ENCODE measurements at regions not wholly inside any gene's neighbourhood (a gene's known extent, or its start where the extent isn't known, plus 50 kb on each side); places are given as distances from the start of the nearest gene placed in this dataset.
"Not testable (repeated sequence)": the region's sequence is repeated elsewhere in the genome, so short reads cannot be mapped to it uniquely, and the experiment has no call there.

DNA sequence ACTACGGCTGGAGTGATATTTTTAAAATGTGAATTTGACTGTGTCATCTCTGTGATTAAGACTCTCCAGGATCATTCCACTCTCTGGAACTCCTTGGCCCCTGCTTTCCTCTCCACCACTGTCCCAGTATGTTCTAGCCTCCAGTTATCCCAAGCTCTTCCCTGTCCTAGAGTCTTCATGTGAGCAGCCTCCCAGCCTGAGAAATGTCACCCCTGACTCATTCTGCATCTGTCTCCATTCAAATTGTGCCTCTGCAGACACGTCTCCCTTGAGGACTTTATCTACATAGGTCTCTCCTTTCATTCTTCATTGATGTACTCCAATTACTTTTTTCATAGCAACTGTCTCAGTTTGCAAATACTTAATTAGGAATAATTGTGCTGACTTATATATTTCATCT lies 317.7 kb upstream of the ADAMTS9 start:
- DNase-seq: no peak
- H3K9me3 Mint-ChIP-seq (ENCODE audit: unreplicated experiment): no peaks in the 10 kb centered on the region
- Histone ChIP-seq H3K27me3 (replicated peaks; ENCODE audit: control insufficient read depth, insufficient read depth, low read length) (no peaks in the 10 kb centered on the region), H3K9me3 (no peaks in the 10 kb centered on the region), H3K4me3 (ENCODE audit: low read depth, low read length) (no peak overlapping the region), H3K4me1 (0 out of 2 replicates have a peak, but pooled peaks cover 6% of the 10 kb centered on the region), H3K36me3 (ENCODE audit: control insufficient read depth, insufficient read depth, low read length) (no peaks in the 10 kb centered on the region)
- H3K4me3 Mint-ChIP-seq (ENCODE audit: unreplicated experiment): no peak overlapping the region
- POLR2A ChIA-PET: no interaction called here
- intact Hi-C loops (cut with micrococcal nuclease; ENCODE audit: unreplicated experiment): no loop called here
- no peaks in the 10 kb centered on the region for H3K27me3 Mint-ChIP-seq (ENCODE audit: insufficient read depth, unreplicated experiment)
- H3K4me1 Mint-ChIP-seq (ENCODE audit: low read depth, unreplicated experiment): peaks cover 9% of the 10 kb centered on the region
- no TSS peak for BruUV-seq (replicated peaks)
- CTCF ChIA-PET: no interaction called here
- TF ChIP-seq CTCF (IDR thresholded peaks at IDR 0.05; ENCODE audit: insufficient read depth in 1 of 2, low read depth in 1 of 2, low read length in 1 of 2, severe bottlenecking in 1 of 2, unreplicated experiment in 1 of 2): no peak
- H3K36me3 Mint-ChIP-seq (ENCODE audit: insufficient read depth, unreplicated experiment): no peaks in the 10 kb centered on the region
- no peak overlapping the region for H3K27ac Mint-ChIP-seq (ENCODE audit: unreplicated experiment)

- POLR2A ChIA-PET: no interaction called here
Observed at GRCh38 chr3:65004795-65005295, 317.0 kb upstream of the ADAMTS9 start.

GRCh38 chr3:65004306-65004705 lies 316.5 kb upstream of the ADAMTS9 start:
- Histone ChIP-seq H3K9me3 (no peaks in the 10 kb centered on the region), H3K27me3 (replicated peaks; ENCODE audit: control insufficient read depth, insufficient read depth, low read length) (no peaks in the 10 kb centered on the region), H3K36me3 (ENCODE audit: control insufficient read depth, insufficient read depth, low read length) (no peaks in the 10 kb centered on the region), H3K4me1 (0 out of 2 replicates have a peak, but pooled peaks cover 6% of the 10 kb centered on the region), H3K4me3 (ENCODE audit: low read depth, low read length) (no peak overlapping the region)
- ChIA-PET POLR2A (no interaction called here), CTCF (no interaction called here)
- Mint-ChIP-seq H3K4me3 (ENCODE audit: unreplicated experiment) (no peak overlapping the region), H3K9me3 (ENCODE audit: unreplicated experiment) (no peaks in the 10 kb centered on the region), H3K36me3 (ENCODE audit: insufficient read depth, unreplicated experiment) (no peaks in the 10 kb centered on the region), H3K27me3 (ENCODE audit: insufficient read depth, unreplicated experiment) (no peaks in the 10 kb centered on the region), H3K4me1 (ENCODE audit: low read depth, unreplicated experiment) (peaks cover 9% of the 10 kb centered on the region), H3K27ac (ENCODE audit: unreplicated experiment) (no peak overlapping the region)
- BruUV-seq (replicated peaks): no TSS peak
- TF ChIP-seq CTCF (IDR thresholded peaks at IDR 0.05; ENCODE audit: insufficient read depth in 1 of 2, low read depth in 1 of 2, low read length in 1 of 2, severe bottlenecking in 1 of 2, unreplicated experiment in 1 of 2): no peak
- no peak for DNase-seq
- intact Hi-C loops (cut with micrococcal nuclease; ENCODE audit: unreplicated experiment): no loop called here

More at GRCh38 chr3:65004795-65005295, 317.0 kb upstream of the ADAMTS9 start:
- no peak overlapping the region for H3K27ac Mint-ChIP-seq (ENCODE audit: unreplicated experiment)
- no peak for TF ChIP-seq CTCF (IDR thresholded peaks at IDR 0.05; ENCODE audit: insufficient read depth in 1 of 2, low read depth in 1 of 2, low read length in 1 of 2, severe bottlenecking in 1 of 2, unreplicated experiment in 1 of 2)
- no peaks in the 10 kb centered on the region for H3K9me3 Mint-ChIP-seq (ENCODE audit: unreplicated experiment)
- no peaks in the 10 kb centered on the region for H3K27me3 Mint-ChIP-seq (ENCODE audit: insufficient read depth, unreplicated experiment)
- intact Hi-C loops (cut with micrococcal nuclease; ENCODE audit: unreplicated experiment): no loop called here
- BruUV-seq (replicated peaks): no TSS peak
- CTCF ChIA-PET: no interaction called here
- no peak overlapping the region for H3K4me3 Mint-ChIP-seq (ENCODE audit: unreplicated experiment)
- Histone ChIP-seq H3K36me3 (ENCODE audit: control insufficient read depth, insufficient read depth, low read length) (no peaks in the 10 kb centered on the region), H3K27me3 (replicated peaks; ENCODE audit: control insufficient read depth, insufficient read depth, low read length) (no peaks in the 10 kb centered on the region), H3K4me3 (ENCODE audit: low read depth, low read length) (no peak overlapping the region), H3K9me3 (no peaks in the 10 kb centered on the region), H3K4me1 (0 out of 2 replicates have a peak, but pooled peaks cover 6% of the 10 kb centered on the region)
- H3K36me3 Mint-ChIP-seq (ENCODE audit: insufficient read depth, unreplicated experiment): no peaks in the 10 kb centered on the region
- no peak for DNase-seq
- H3K4me1 Mint-ChIP-seq (ENCODE audit: low read depth, unreplicated experiment): peaks cover 9% of the 10 kb centered on the region

GRCh38 chr3:65001119-65001518 lies 313.3 kb upstream of the ADAMTS9 start:
- H3K36me3 ChIP-seq (ENCODE audit: control insufficient read depth, insufficient read depth, low read length); DNase-seq; BruUV-seq (replicated peaks); H3K4me1 ChIP-seq; H3K27ac Mint-ChIP-seq (ENCODE audit: unreplicated experiment); POLR2A ChIA-PET; H3K27me3 ChIP-seq (replicated peaks; ENCODE audit: control insufficient read depth, insufficient read depth, low read length); H3K4me3 ChIP-seq (ENCODE audit: low read depth, low read length); H3K4me3 Mint-ChIP-seq (ENCODE audit: unreplicated experiment); H3K9me3 ChIP-seq; H3K27me3 Mint-ChIP-seq (ENCODE audit: insufficient read depth, unreplicated experiment); intact Hi-C loops (cut with micrococcal nuclease; ENCODE audit: unreplicated experiment); H3K36me3 Mint-ChIP-seq (ENCODE audit: insufficient read depth, unreplicated experiment); H3K4me1 Mint-ChIP-seq (ENCODE audit: low read depth, unreplicated experiment); H3K9me3 Mint-ChIP-seq (ENCODE audit: unreplicated experiment); CTCF ChIA-PET: not testable (repeated sequence)

Measured in Caco-2 (cell line).